ENCODE measurements at regions not wholly inside any gene's neighbourhood (a gene's known extent, or its start where the extent isn't known, plus 50 kb on each side); places are given as distances from the start of the nearest gene placed in this dataset.

GRCh38 chr2:83949361-83949760 is 509.7 kb downstream of the SUCLG1 start:
- DNase-seq (ENCODE audit: extremely low read depth, insufficient read length) = no peak
- Histone ChIP-seq H3K36me3 (ENCODE audit: control insufficient read depth, insufficient read depth, low read length) (no peaks in the 10 kb centered on the region), H3K27me3 (replicated peaks; ENCODE audit: control insufficient read depth, insufficient read depth, low read length) (no peaks in the 10 kb centered on the region), H3K4me3 (replicated peaks; ENCODE audit: low read depth, low read length) (no peak overlapping the region)
- TF ChIP-seq, protein P1, sequence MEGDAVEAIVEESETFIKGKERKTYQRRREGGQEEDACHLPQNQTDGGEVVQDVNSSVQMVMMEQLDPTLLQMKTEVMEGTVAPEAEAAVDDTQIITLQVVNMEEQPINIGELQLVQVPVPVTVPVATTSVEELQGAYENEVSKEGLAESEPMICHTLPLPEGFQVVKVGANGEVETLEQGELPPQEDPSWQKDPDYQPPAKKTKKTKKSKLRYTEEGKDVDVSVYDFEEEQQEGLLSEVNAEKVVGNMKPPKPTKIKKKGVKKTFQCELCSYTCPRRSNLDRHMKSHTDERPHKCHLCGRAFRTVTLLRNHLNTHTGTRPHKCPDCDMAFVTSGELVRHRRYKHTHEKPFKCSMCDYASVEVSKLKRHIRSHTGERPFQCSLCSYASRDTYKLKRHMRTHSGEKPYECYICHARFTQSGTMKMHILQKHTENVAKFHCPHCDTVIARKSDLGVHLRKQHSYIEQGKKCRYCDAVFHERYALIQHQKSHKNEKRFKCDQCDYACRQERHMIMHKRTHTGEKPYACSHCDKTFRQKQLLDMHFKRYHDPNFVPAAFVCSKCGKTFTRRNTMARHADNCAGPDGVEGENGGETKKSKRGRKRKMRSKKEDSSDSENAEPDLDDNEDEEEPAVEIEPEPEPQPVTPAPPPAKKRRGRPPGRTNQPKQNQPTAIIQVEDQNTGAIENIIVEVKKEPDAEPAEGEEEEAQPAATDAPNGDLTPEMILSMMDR (IDR thresholded peaks at IDR 0.05; ENCODE audit: insufficient read depth, low read length, poor library complexity, severe bottlenecking) = no peak

DNA sequence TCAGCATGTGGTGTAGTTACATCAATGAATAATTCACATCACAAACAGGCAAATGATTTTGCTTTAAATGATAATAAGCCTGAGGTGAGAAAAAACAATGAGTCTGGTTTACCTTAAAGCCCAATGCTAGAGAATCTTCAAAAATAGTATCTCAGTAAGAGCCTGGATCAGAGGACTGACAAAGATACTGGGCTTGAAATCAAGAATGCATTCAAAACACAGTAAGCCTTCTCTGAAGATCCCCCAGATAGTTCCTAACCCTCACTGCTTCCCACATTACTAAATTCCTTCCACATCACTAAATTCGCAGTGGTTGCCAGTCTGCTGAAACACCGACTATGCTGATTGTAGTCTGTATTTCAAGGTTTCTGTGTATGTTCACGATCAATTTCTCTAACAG is 514.9 kb downstream of the SUCLG1 start:
- Histone ChIP-seq H3K36me3 (ENCODE audit: control insufficient read depth, insufficient read depth, low read length) (no peaks in the 10 kb centered on the region), H3K4me3 (replicated peaks; ENCODE audit: low read depth, low read length) (no peak overlapping the region), H3K27me3 (replicated peaks; ENCODE audit: control insufficient read depth, insufficient read depth, low read length) (no peaks in the 10 kb centered on the region)
- no peak for DNase-seq (ENCODE audit: extremely low read depth, insufficient read length)
- TF ChIP-seq, protein P1 (IDR thresholded peaks at IDR 0.05; ENCODE audit: insufficient read depth, low read length, poor library complexity, severe bottlenecking) = no peak

DNA sequence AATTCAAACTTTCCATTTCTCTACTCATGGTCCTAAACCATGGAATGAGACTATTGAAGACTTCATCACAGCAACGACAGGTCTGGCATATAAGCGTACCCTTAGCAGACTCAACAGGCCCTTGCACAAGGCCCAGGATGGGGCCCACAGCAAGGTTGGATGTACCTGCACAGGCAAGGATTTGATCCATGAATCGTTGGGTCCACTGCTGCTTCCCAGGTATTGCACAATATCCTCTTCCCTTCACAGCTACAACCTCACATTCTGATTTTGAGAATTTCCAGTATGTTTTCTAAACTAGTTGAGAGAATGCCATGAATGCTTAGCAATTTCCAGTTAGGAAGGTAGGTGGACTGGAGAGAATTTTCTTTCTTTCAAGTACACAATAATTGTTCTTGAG is 515.8 kb downstream of the SUCLG1 start:
- H3K27me3 ChIP-seq (replicated peaks; ENCODE audit: control insufficient read depth, insufficient read depth, low read length) = no peaks in the 10 kb centered on the region
- TF ChIP-seq, protein P1 (IDR thresholded peaks at IDR 0.05; ENCODE audit: insufficient read depth, low read length, poor library complexity, severe bottlenecking) = no peak
- H3K36me3 ChIP-seq (ENCODE audit: control insufficient read depth, insufficient read depth, low read length) = no peaks in the 10 kb centered on the region
- DNase-seq (ENCODE audit: extremely low read depth, insufficient read length) = no peak
- H3K4me3 ChIP-seq (replicated peaks; ENCODE audit: low read depth, low read length) = no peak overlapping the region

- no peaks in the 10 kb centered on the region for H3K27me3 ChIP-seq (replicated peaks; ENCODE audit: control insufficient read depth, insufficient read depth, low read length)
- no peak for DNase-seq (ENCODE audit: extremely low read depth, insufficient read length)
- no peak overlapping the region for H3K4me3 ChIP-seq (replicated peaks; ENCODE audit: low read depth, low read length)
- no peaks in the 10 kb centered on the region for H3K36me3 ChIP-seq (ENCODE audit: control insufficient read depth, insufficient read depth, low read length)
- TF ChIP-seq, protein P1 (IDR thresholded peaks at IDR 0.05; ENCODE audit: insufficient read depth, low read length, poor library complexity, severe bottlenecking) = no peak
These were observed 517.2 kb downstream of the SUCLG1 start for GRCh38 chr2:83941886-83942285.

GRCh38 chr2:83933749-83934148 is 525.3 kb downstream of the SUCLG1 start:
- TF ChIP-seq, protein P1 (IDR thresholded peaks at IDR 0.05; ENCODE audit: insufficient read depth, low read length, poor library complexity, severe bottlenecking) = no peak
- no peaks in the 10 kb centered on the region for H3K36me3 ChIP-seq (ENCODE audit: control insufficient read depth, insufficient read depth, low read length)

DNA sequence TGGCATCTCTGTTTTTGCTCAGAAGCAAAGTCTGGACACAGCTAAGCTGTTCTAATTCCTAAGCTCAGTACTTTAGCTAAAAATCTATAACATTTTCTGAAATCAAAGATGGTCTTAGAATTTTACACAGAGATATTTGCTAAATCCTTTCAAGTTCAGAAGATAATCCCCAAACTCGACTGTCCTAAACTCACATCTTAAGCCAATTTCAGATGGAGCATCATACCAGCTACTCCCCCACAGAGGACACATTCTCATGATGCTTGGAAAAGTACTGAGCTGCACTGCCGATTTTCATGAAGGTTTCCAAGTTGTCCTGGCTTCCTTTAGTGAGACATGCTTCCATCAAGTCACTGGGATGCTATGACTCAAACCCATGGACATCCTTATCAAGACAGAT is 535.5 kb downstream of the SUCLG1 start:
- H3K27me3 ChIP-seq (replicated peaks; ENCODE audit: control insufficient read depth, insufficient read depth, low read length) = no peaks in the 10 kb centered on the region
- DNase-seq (ENCODE audit: extremely low read depth, insufficient read length) = no peak
- TF ChIP-seq, protein P1 (IDR thresholded peaks at IDR 0.05; ENCODE audit: insufficient read depth, low read length, poor library complexity, severe bottlenecking) = no peak
- no peaks in the 10 kb centered on the region for H3K36me3 ChIP-seq (ENCODE audit: control insufficient read depth, insufficient read depth, low read length)
- H3K4me3 ChIP-seq (replicated peaks; ENCODE audit: low read depth, low read length) = no peak overlapping the region

More at GRCh38 chr2:83933749-83934148, 525.3 kb downstream of the SUCLG1 start:
- DNase-seq (ENCODE audit: extremely low read depth, insufficient read length) = no peak
- no peak overlapping the region for H3K4me3 ChIP-seq (replicated peaks; ENCODE audit: low read depth, low read length)
- no peaks in the 10 kb centered on the region for H3K27me3 ChIP-seq (replicated peaks; ENCODE audit: control insufficient read depth, insufficient read depth, low read length)
